Stomach (tissue), 8 donors: ENCODE measurements at regions not wholly inside any gene's neighbourhood (a gene's known extent, or its start where the extent isn't known, plus 50 kb on each side); places are given as distances from the start of the nearest gene placed in this dataset.

Source experiments
- DNase-seq, 2 donors: peaks; one replicate each; pipeline versions ENCODE4 v3.0.0 to v3.0.0-alpha.2; 2013 to 2019
- H3K27ac ChIP-seq, 5 donors: fragments of 200-600 bp in 4 of 5; sonication (generic) in 4 of 5; one replicate each; pipeline ENCODE4 v1.5.1; 2013 to 2019; ENCODE audit warnings: mild to moderate bottlenecking in 1 of 5, moderate library complexity in 1 of 5
- H3K27me3 ChIP-seq, 3 donors: fragments of 200-600 bp; sonication (generic); one replicate each; pipeline ENCODE4 v1.5.1; 2017 to 2019; ENCODE audit warnings: mixed run types in 1 of 3
- H3K36me3 ChIP-seq, 4 donors: fragments of 200-600 bp; sonication (generic); 1 replicate in 3 of 4; 2 replicates in 1 of 4; pipeline ENCODE4 v1.5.1; 2016 to 2019
- H3K4me1 ChIP-seq, 4 donors: fragments of 200-600 bp; sonication (generic); one replicate each; pipeline ENCODE4 v1.5.1; 2016 to 2019
- H3K4me3 ChIP-seq, 4 donors: fragments of 200-600 bp; sonication (generic) in 3 of 4; one replicate each; pipeline ENCODE4 v1.5.1; 2016 to 2019; ENCODE audit warnings: mild to moderate bottlenecking in 1 of 4
- H3K9me3 ChIP-seq, 4 donors: fragments of 200-600 bp; sonication (generic); one replicate each; pipeline ENCODE4 v1.5.1; 2016 to 2019
- EP300 ChIP-seq: sonication (generic); formaldehyde crosslinking; IDR thresholded peaks from one replicate; pipeline ENCODE4 v1.6.1; 2017; ENCODE audit warnings: antibody characterized with exemption
- POLR2A ChIP-seq, 4 donors: fragments of 450-650 bp; IDR thresholded peaks; one replicate each; pipeline ENCODE4 v1.6.1; 2016; ENCODE audit warnings: antibody characterized with exemption in 4 of 4, control low read depth in 2 of 4, mild to moderate bottlenecking in 1 of 4, moderate library complexity in 1 of 4
- POLR2AphosphoS5 ChIP-seq, 3 donors: sonication (generic); formaldehyde crosslinking; IDR thresholded peaks; one replicate each; pipeline ENCODE4 v1.6.1; 2016; ENCODE audit warnings: antibody characterized with exemption in 3 of 3
- WGBS, 5 donors: extraction: QIAGEN DNeasy Blood & Tissue Kit in 3 of 5; methylation state at CpG; one replicate each; pipeline versions ENCODE4 v1.1.5 to v1.1.7; 2013 to 2018; 5-methylcytosine and 5-hydroxymethylcytosine counted together
- intact Hi-C: fragments of 100-400 bp; cut with DNase I; formaldehyde crosslinking; loops from one replicate; pipeline ENCODE4 v1.15.1; 2023; ENCODE audit warnings: low total_unique reads
- TF ChIP-seq, protein P1 (sequence below), 7 experiments: fragments of 450-650 bp in 4 of 7; fragments of 200-600 bp in 3 of 7; sonication (generic) in 3 of 7; IDR thresholded peaks; one replicate each; pipeline ENCODE4 v1.5.1; 2016 to 2019; ENCODE audit warnings: antibody characterized with exemption in 7 of 7, control low read depth in 2 of 7, mild to moderate bottlenecking in 1 of 7
- donor health status: healthy with polysubstance abuse.
- donor health status: Bipolar disorder and iron deficiency.
- donor health status: healthy.

GRCh38 chr6:151186804-151187330 lies 52.9 kb upstream of the AKAP12 start:
- intact Hi-C loops, result no loop called here
- H3K4me1 ChIP-seq, result no peaks in the 10 kb centered on the region
- TF ChIP-seq, protein P1, sequence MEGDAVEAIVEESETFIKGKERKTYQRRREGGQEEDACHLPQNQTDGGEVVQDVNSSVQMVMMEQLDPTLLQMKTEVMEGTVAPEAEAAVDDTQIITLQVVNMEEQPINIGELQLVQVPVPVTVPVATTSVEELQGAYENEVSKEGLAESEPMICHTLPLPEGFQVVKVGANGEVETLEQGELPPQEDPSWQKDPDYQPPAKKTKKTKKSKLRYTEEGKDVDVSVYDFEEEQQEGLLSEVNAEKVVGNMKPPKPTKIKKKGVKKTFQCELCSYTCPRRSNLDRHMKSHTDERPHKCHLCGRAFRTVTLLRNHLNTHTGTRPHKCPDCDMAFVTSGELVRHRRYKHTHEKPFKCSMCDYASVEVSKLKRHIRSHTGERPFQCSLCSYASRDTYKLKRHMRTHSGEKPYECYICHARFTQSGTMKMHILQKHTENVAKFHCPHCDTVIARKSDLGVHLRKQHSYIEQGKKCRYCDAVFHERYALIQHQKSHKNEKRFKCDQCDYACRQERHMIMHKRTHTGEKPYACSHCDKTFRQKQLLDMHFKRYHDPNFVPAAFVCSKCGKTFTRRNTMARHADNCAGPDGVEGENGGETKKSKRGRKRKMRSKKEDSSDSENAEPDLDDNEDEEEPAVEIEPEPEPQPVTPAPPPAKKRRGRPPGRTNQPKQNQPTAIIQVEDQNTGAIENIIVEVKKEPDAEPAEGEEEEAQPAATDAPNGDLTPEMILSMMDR (IDR thresholded peaks at IDR 0.05), result no peak
- TF ChIP-seq POLR2A (IDR thresholded peaks at IDR 0.05) (no peak), EP300 (no peak), POLR2AphosphoS5 (IDR thresholded peaks at IDR 0.05) (no peak)
- H3K27me3 ChIP-seq, result peaks cover 0 to 6% (median 0%) of the 10 kb centered on the region in 3 donors
- WGBS, 5 donors, result 49 to 65% (median 57%) methylated on average over 2 of the region's 2 CpGs
- no peak for DNase-seq
- no peak overlapping the region for H3K4me3 ChIP-seq
- no peak overlapping the region for H3K27ac ChIP-seq
- H3K9me3 ChIP-seq, result peaks cover 0 to 4% (median 0%) of the 10 kb centered on the region in 4 donors
- H3K36me3 ChIP-seq, result no peaks in the 10 kb centered on the region
